GM12875 (cell line): ENCODE measurements at regions not wholly inside any gene's neighbourhood (a gene's known extent, or its start where the extent isn't known, plus 50 kb on each side); places are given as distances from the start of the nearest gene placed in this dataset.

Experiments
- H3K4me3 ChIP-seq: one replicate; pipeline ENCODE4 v1.5.1; 2011; ENCODE audit warnings: low read depth, low read length, control low read depth
- TF ChIP-seq, protein P1 (sequence below): IDR thresholded peaks from 2 replicates; pipeline ENCODE4 v1.5.1; 2011; ENCODE audit warnings: low read depth, mild to moderate bottlenecking, control low read depth, inconsistent platforms, low read length, moderate library complexity, borderline replicate concordance; ENCODE audit not compliant: insufficient read depth

DNA sequence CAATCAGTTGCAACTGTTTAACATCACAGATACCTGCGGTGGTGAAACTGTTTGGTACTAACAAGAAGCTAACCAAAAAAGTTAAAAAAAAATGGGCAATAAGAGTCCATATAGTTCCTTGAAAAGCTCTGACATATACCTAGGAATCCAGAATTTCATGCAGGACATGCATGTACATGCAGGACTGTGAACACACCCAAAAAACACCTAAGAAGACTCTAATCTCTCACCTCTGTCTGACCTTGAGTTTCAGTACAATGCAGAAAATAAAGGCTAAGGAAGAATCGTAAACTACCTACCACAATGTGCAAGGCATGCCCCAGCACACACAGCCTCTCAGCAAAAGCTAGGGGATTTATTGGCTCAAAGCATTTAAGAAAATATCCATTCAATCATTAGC lies 110.7 kb upstream of the GOLGA8J start:
- TF ChIP-seq, protein P1, sequence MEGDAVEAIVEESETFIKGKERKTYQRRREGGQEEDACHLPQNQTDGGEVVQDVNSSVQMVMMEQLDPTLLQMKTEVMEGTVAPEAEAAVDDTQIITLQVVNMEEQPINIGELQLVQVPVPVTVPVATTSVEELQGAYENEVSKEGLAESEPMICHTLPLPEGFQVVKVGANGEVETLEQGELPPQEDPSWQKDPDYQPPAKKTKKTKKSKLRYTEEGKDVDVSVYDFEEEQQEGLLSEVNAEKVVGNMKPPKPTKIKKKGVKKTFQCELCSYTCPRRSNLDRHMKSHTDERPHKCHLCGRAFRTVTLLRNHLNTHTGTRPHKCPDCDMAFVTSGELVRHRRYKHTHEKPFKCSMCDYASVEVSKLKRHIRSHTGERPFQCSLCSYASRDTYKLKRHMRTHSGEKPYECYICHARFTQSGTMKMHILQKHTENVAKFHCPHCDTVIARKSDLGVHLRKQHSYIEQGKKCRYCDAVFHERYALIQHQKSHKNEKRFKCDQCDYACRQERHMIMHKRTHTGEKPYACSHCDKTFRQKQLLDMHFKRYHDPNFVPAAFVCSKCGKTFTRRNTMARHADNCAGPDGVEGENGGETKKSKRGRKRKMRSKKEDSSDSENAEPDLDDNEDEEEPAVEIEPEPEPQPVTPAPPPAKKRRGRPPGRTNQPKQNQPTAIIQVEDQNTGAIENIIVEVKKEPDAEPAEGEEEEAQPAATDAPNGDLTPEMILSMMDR: no peak
- H3K4me3 ChIP-seq: no peak overlapping the region

DNA sequence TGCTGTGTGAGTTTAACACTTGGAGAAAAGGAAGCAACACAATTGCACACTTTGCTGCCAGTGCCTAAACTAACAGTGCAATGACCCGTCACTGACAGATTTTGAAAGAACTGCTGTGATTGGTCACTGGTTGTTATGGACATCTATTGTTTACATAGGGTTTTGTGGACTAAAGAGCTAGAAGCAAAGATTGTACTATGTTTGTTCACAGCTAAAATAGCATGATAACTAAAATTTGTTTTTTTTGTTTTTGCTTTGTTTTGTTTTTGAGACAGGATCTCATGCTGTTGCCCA lies 112.4 kb upstream of the GOLGA8J start:
- no peak overlapping the region for H3K4me3 ChIP-seq
- TF ChIP-seq, protein P1: no peak

DNA sequence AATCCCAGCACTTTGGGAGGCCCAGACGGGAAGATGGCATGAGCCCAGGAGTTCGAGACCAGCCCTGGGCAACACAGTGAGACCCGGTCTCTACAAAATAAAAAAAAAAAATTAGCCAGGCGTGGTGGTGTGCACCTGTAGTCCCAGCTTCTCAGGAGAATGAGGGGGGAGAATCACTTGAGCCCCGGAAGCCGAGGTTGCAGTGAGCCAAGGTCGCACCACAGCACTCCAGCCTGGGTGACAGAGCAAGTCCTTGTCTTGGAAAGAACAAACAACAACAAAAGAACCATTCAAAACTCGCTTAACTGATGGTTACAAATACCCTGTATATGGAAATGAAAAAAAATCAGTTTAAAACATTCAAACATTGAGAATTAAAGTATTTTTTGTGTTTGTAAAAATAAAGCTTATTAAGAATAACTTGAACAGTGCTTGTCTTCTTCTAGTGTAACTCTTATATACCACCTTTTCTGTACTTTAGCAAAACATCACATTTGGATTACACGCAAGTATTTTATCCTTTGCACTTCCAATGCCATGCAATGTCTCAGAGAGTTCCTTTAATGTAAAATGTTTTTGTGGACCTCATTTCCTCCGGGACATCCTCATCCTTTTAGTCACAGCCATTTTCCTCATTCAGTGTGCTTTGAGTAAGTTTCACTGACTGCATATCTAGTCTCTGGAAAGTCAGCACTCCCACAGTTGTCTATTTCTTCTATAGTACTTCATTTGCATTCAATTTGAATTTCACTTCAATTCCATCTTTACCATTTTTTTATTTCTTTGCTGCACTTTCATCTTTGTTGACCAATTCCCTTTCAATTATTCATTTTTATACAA lies 113.0 kb upstream of the GOLGA8J start:
- H3K4me3 ChIP-seq: no peak overlapping the region
- TF ChIP-seq, protein P1: no peak

DNA sequence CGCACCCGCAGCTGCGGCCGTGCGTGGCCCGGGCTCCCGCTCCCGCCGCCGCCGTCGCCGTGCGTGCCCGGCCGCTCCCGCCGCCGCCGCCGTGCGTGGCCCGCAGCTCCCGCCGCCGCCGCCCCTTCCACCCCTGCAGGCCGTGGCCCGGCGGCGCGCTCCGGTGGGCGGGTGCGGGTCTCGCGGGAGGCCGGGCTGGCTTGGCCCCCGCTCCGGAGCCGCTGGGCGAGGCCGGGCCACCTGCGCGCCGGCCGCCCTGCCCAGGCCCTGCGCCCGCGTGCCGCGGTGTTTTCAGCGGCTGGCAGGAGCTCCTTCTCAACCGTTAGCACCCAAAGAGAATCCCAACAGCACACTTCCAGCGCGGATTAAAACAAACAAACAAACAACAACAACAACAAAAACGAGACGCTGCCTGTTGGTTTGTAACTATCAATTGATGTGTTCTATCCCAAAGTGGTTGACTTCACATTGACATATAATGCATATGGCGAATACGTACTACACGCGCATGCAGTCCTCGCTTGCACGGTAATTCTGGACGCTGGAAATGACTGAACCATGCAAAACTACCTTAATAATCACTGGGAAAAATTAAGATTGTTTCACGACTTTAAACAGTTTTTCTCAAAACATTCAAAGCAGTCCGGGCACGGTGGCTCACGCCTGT lies 113.7 kb upstream of the GOLGA8J start:
- H3K4me3 ChIP-seq: no peak overlapping the region
- TF ChIP-seq, protein P1: no peak

DNA sequence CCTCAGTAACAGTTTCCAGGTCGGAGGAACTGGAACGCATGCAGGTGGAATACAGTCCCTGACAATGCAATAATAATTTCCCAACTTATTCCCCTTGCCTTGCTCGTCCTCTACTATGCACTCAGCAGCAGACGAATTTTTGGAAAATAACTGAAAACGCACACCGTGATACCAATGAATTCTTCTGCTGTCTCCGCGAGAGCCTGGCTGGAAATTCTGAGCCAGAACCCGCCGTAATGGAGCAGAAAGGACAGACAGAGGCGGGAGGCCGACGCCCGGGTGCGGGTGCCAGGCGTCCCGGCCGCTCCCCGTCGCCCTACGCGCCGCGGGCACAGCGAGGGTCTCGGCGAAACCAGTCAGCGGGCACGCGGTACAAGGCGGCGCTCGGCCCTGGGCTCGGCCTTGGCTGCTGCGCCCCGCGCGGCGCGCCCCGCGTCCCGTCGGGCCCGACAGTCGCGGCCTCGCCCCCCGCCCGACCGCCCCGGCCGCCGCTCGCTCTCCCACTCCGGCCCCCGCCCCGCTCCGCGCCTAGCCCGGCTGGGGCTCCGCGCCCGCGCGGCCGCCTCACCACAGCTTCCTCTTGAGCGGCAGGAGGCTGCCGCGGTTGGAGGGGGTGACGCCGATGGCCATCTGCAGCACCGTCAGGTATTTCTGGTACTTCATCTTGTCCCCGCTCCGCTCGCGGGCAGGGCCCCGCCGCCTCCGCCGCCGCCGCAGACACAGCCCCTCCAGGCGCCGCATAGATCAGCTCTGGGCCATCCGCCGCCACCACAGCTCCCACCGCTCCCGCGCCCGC lies 114.5 kb upstream of the GOLGA8J start:
- TF ChIP-seq, protein P1: no peak

DNA sequence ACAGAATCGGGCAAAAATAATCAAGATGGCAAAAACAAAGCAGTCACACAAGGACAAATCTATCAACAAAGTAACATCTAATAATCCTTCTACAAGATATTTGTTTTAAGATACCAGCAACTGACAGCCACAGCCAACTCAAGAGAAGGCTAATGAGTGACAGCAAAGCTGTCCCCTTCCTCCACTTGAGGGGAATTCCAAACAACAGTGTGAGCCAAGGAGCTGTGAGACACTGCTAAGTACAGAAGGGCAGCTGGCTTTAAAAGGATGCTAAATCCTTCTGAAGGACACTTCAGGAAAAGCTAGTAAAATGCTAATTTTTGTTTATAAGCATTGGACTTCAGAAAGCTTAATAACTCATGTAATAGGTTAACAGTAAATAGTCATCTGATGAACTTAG lies 120.3 kb upstream of the GOLGA8J start:
- H3K4me3 ChIP-seq: no peak overlapping the region
- TF ChIP-seq, protein P1: no peak

More for the DNA sequence above, 114.5 kb upstream of the GOLGA8J start:
- H3K4me3 ChIP-seq: no peak overlapping the region
